HG03460 (cell line): ENCODE measurements at regions not wholly inside any gene's neighbourhood (a gene's known extent, or its start where the extent isn't known, plus 50 kb on each side); places are given as distances from the start of the nearest gene placed in this dataset.

Source experiments
- ATAC-seq: cut with Tn5 transposase; IDR thresholded peaks from one replicate; pipeline ENCODE4 v1.9.1; 2021; ENCODE audit not compliant: unreplicated experiment

DNA sequence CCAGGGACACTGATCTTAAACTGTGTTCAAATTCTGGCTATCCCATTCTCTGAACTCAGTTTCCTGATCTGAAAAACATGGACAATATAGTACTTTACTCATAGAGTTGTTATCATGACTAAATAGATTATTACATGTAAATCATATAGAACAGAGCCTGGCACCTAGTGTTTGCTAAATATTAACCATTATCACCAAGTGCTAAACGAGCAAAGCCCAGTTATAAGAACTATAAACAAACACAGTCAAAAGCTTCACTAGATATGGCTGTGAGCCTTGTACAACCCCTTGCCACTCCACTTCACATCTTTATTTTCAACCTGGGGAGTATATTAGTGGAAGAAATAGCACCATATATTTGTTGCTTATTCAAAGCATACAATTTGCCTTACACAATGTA lies 338.9 kb upstream of the CADM1 start:
- ATAC-seq = no peak

DNA sequence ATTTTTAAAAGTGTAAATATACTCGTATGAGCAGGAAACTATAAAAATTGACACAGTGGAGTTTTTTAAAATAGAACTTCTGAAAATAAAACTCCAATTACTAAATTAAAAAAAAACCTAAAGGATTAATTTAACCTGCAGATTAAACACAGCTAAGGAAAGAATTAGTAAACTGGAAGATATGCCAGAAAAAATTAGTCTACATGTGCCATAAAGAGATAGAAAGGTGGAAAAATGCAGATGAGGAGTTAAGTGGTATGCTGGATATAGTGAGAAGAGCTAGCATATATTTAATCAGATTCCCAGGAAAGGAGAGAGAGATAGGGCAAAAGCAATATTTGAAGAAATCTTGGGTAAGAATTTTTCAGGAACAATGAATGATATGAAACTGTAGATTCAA lies 315.8 kb upstream of the CADM1 start:
- ATAC-seq = no peak

DNA sequence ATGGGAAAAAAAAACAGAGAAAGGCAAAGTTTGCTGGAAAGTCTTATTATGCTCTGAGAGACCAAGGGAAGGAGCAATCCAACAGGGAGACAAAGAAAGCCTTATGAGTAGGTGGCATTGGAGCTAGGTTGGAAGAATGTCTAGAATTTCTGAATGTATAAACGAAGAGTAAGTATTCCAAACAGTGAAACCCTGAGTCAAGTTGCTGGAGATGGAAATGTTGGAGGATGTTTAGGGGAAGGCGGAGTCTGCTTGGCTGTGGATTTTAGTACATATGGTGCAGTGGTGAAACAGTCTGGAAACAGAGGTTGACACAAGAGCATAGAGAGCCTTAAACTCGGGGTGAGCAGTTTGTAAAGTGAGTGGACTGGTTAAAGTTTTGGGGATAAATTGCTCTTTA lies 314.8 kb upstream of the CADM1 start:
- no peak for ATAC-seq

DNA sequence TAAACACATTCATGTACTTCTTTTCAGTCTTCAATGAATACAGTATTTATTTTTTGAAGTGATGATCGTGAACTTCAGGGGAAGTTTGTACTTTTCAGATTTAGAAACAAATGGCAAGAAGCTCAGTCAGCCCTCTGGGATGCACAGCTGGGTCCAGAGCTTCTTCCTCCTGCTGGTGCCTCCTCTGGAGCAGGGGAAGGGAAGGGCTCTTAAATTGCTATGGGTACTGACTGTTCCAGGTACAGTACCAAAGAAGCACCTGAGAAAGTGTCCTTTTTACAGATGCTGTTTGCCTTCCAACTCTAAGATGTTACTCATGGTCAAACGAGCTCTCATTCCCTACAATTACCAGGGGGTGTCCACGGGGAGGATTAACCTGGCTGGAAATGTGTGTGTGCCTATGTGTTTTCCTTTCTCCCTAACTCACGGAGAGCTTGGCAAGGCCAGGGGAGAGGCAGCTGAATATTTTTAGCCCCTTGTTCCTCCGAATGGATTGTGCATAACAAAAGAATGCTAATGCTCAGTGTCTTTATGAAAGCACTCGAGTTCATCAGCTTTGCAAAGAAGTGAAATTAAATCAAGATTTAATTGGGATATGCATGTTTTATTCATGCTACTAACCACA lies 313.7 kb upstream of the CADM1 start:
- no peak for ATAC-seq

DNA sequence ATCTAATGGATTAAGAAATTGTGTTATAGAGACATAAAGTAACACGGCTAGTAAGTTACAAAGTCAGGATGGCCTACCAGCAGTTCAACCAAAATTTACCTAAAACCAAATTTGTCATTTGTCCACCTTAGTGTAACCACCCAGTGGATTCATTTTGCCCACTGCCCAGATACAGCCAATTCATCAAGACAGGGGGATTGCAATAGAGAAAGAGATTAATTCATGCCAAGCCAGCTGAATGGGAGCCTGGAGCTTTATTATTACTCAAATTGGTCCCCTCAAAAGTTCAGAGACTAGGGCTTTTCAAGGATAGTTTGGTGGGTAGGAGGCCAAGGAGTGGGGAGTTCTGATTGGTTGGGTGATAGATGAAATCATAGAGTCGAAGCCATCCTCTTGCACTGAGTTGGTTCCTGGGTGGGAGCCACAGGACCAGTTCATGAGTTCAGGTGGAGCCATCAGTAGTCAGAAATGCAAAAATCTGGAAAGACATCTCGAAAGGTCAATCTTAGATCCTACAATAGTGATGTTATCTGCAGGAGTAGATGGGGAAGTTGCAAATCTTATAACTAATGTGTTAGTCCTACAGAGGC lies 304.2 kb upstream of the CADM1 start:
- no peak for ATAC-seq

DNA sequence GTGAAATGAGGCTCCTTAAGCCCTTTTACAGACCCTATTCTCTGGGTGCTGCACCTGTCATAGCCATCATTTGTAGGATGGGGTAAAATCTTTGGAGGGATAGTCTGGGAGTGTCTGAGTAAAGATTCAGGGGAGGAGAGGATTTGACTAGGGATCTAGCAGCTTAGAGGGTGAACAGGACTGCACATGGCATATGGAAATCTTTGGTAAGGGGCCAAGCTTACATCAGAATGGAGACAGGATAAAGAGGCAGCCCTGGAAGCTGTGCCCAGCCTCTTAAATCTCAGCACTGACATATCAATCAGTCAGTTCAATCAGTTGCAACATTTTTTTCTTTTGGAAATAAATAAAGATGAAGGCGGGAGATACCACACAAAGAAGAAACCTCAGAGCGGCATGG lies 301.8 kb upstream of the CADM1 start:
- ATAC-seq = no peak

DNA sequence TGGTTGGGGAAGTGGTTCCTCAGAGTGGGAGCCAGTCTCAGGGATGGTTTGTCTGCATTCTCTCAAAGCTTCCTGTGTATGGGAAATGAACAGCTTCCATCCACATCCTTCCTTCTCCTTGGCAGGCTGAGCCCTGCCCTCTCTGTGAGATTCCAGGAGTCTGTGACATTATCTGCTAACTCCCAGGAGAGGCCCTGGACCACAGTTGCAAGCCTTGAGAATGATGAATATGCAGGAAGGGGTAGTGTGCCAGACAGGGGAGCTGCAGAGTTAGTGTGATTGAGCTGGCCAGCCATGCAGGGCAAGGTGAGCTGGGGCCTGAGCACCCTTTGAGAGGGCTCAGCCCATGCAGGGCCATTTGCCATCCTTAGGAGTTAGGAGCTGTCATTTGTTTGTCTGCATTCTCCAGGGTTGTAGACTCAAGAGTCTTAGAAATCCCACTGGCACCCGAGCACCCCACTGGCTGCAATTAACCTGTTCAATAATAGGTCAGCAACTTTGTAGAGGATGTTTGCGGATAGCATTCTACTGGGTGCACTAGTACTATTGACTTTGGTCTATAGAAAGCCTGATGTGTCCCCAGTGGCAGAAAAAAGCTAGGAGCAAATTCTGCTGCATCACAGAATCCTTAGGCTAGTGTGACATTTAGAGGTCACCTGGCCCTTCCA lies 299.0 kb upstream of the CADM1 start:
- ATAC-seq = no peak

DNA sequence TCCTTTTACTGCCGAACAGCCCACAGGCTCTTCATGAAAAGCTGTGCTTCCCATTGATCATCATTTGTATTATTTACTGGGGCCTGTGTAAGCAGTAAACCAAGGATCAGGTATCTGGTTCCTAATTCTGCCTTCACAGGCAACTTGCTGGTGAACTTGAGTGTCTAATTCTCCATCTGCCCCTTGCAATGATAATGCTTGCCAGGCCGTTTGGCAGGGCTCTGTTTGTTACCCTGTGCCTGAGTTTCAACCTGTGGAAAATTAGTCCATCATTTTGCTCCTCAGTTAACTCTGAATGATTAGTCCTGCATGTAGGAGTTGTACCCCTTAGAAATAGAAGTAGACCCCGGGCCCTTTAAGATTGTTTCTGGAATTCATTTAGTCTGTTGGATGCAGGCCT lies 298.4 kb upstream of the CADM1 start:
- no peak for ATAC-seq

DNA sequence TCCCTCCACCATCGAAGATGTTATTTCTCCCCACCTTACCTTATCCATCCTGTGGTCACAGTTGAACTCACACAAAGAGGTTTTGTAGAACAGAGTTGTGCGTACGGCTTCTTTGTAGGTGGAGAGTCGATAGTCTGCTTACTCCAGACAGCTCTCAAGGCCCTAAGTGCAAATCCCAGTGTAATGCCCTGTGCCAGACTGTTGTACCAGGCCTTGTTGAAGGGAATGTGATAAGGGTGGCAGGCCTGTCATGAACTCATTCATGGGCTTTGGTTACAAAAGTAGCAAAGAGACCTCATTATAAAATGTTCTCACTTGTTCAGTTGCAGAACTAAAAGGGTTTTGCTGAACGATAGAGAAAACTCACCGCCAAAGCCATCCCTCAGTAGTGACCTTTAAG lies 288.7 kb upstream of the CADM1 start:
- ATAC-seq = no peak

DNA sequence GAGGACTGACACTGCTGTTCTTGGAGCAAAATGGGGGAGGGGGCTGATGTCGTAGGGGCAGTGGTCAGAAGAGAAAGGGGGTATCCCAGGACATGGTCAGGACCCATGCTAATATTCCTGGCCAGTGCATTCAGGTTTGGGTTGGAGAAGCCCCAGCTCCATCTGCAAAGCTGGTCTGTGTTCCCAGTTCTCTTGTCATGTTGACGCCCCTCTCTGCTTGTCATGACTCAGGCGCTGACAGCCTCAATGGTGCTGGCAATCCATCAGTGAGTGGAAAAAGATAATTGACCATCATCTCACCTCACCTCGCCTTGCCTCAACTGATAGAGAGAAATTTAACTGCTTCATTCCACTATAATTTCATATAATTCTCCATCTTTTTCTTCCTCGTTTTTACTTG lies 283.1 kb upstream of the CADM1 start:
- no peak for ATAC-seq

DNA sequence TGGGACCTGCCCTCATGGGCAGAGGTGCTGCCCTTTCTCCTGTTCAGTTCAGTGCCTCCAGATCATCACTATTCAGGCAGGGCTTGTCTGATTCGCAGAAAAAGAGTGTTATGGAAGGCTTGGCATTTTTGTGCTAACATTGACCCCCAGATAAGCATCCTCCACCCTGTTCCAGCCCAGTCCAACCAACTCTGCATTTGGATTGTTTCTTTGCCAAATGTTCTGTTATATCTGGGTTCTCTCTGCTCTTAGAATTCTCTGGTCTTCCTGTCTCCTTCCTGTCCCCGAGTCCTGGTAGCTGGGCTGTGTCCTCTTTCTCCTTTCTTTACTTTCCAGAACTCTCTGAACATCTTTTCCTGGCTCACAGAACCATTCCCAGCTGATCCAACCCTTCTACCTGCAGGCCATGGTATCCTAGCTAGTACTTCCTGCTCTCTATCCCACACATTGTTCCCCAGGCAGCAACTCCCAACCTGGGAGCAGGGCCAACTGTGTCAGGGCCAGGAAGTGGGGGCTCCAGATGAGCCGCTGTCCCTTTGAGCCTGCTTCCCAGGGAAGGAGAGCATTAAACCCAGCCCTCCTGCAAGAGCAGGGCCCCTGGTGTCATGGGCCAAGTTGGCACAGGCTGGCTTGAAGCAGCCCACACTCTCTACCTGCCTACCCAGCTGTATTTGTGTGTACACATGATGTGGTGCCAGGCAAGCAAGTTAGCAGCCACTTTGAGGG lies 280.7 kb upstream of the CADM1 start:
- no peak for ATAC-seq

DNA sequence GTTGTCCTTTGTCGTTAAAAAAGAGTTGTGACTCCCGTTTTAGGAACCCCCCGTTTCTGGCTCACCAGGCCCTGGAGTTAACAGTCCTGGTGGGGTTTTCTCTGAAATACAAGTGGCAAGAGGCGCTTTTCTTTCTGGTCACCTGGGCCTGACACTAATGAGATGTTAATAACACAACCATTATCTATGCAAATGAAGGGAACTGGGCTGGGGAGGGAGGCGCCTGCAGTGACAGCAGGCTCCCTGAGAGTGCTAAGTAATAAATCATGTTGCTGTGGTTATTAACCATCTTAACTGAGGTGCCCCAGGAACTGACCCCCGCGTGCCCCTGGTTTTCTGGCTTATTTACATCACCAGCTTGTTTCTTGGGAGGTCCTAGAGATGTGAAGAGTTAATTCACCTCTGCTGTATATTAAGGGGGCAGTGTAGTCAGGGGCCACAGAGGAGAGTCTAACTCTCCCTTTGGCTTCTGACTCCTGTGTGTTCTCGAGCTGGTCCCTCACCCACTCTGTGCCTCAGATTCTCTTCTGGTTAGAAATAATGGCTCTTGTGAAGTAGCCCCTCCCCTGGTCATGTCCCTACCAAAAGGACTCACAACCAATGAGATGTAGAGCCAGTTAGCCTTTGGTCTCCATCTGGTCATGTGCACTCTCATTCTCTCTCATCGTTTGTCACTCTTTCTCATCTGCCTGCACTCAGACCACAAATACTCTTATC lies 276.6 kb upstream of the CADM1 start:
- ATAC-seq = no peak

DNA sequence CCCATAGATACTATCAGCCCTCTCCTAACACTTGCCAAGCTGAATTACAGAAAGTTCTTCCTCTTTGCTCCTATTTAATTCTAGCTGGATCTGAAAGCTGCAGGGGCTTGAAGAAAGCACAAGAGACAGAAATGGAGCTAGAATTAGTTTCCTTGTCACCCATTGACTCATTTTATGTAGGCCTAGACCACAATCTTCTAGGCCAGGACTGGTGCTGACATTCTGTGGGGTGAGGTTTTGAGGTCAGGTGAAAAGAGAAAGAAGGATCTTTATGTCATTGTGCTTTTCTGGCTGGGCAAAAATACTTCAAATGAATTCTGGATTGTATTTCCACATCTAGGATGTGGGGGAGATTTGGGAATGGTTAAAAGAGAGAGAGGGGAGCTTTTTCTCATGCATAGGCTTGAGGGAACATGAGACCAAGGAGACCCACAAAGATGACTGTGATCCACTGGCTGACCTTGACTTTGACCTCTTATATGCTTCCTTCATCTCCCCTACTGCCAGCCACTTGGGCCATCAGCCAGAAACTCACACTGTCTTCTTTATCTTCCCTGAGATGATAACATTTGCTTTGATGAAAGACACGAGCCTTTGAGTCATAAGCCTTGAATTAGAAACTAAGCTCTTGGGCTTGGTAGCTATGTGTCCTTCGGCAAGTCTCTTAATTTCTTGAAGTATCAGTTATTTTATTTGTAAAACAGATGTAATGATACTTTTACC lies 274.9 kb upstream of the CADM1 start:
- no peak for ATAC-seq

DNA sequence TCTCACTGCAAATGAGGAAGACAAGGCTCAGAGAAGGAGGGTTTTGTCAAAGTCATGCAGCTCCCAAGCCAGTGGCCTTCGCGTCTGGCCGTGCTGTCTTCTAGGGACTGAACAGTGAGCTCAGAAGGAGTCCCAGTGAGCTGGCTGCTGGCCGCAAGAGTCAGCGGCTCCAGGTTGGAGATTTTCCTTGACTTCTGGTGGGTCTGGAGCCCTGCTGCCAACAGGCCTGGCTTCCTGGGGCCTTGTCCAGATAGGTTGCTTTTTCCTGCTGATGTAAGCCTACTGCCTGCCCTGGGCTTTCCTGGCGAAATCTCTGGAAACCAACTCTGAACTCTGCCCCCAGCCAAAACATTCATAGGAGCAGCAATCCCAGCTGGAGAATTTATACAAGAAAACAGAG lies 272.7 kb upstream of the CADM1 start:
- ATAC-seq = no peak

DNA sequence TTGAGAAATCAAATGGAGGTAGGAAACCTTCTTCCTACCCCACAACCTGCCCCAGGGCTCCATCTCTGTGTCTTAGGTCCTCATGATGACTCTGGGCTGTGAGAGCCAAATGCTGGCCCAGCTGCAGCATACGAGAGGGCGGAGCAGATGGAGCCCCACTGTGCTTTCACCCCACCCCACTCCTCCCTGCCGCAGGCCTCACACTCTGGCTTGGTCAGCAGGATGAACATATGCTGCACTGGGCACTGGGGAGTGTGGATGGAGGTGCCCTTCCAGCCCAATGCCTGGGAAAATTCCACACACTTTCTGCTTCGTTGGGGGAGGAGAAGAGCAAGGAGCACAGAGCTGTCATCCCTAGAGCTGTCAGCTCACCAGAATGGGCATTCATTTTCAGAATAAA lies 271.6 kb upstream of the CADM1 start:
- ATAC-seq = no peak

DNA sequence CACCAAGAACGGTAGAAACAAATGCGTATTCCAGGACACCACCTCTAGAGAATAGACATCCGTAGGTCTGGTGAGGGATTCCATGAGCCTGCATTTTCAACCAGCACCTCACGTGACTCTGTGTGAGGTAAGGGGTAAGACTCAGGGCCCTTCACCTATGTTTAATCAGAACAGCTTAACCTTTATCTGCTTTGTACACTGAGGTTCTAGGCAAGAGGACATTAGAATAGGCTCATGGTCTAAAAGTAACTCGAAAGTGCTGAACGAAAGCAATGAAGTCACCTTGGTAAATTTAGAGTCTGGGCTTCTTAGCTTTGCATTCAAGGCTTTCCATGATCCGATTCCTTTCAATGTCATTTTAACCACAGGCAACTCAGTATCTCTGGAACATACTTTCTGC lies 270.5 kb upstream of the CADM1 start:
- no peak for ATAC-seq

DNA sequence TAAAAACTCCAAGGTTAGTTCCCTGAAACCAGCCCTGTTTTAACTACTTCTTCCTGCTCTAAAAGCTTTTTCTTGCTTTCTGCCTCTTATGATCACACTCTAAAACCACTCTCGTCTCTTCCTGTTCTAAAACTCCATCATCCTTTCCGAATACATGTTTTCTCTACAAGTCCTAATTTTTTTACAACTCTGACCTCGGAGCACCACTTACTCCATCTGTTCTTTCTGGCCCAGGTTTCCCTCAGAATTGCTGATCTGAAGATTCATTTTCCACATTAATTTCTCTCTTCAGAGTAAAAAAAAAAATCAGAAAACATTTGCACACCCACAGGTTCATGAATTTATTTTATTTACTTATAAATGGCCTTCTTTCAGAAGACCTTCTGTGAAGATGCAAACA lies 265.7 kb upstream of the CADM1 start:
- no peak for ATAC-seq

DNA sequence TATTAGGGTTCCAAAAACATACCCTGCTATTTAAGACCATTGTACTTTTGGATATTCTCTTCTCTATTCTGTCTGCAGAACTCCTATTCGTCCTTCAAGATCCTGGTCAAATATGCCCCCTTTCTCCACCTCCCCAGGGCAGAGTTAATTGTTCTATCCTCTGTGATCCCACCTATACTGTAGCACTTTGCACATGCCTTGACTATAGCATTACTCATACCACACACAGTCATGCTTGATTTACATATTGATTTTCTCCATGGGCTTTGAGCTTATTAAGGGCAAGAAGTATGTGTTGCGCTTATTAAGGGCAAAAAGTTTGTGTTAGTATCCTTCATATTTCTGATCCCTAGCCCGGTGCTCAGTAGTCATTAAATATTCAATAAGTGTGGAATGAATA lies 263.7 kb upstream of the CADM1 start:
- no peak for ATAC-seq

DNA sequence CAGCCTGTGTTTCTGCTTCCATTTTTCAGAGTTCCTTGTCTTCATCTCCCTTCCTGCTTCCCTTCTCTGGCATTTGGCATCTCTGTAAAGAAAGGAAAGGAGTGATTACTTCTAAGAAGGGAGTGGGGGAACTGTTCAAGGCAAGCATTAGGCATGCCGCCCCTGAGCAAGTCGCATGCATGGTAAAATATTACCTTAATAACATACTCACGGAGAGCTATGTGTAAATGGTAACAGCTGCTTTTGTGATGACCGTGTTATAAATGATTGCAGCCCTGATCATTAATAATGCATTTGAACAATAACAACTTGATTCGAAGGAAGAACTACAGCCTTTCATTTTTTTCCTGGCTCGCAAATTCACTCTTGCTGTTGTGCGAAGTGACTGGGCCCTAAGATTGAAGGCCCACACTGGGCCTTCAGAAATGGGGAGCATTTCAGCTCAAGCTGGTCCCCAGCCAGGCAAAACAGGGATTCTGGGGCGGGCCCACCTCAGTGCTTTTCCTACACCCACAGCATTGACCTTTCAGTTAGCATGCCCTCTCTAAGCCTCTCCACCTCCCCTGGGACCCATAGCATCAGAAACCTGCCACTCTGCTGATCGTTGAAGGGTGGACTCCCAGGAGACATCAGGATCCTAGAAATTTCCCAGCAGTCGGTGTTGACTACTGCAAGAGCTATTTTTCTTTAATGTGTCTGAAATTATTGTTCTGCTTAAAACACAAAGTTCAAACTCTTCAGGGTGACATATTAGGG lies 263.0 kb upstream of the CADM1 start:
- ATAC-seq = no peak

DNA sequence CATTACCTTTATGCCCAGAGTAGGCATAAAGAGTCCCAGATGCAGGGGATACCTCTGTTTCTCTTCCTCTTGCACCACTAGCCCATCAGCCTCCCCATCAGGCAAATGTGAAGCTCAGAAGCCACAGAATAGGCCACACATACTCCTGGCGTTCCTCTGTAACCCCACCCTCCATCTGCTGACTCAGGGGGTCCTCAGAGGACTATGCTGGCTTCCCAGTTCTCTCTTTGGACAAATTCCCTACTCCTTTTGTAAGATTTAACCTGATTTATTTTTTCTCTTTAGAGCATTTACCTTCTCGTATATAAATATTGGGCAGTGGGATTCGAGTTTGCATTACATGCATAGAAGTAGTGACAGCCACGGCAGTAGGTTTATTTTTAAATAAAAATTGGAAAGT lies 262.3 kb upstream of the CADM1 start:
- ATAC-seq = no peak
